Body of pancreas (tissue), 4 donors: ENCODE measurements at regions not wholly inside any gene's neighbourhood (a gene's known extent, or its start where the extent isn't known, plus 50 kb on each side); places are given as distances from the start of the nearest gene placed in this dataset.
"Not testable (repeated sequence)": the region's sequence is repeated elsewhere in the genome, so short reads cannot be mapped to it uniquely, and the experiment has no call there.

ENCODE experiments used
- ATAC-seq: fragments of 150-250 bp; one replicate; pipeline ENCODE4 v1.9.1; 2016
- DNase-seq, 4 donors: peaks; one replicate each; pipeline ENCODE4 v3.0.0-alpha.2; 2019
- H3K27ac ChIP-seq, 4 donors: fragments of 200-600 bp; sonication (generic); 1 replicate in 3 of 4; 2 replicates in 1 of 4; pipeline versions ENCODE4 v1.5.1 to v1.6.1; 2016 to 2019; ENCODE audit warnings: mild to moderate bottlenecking in 1 of 4, mixed read lengths in 1 of 4, moderate library complexity in 1 of 4
- H3K27me3 ChIP-seq, 2 donors: fragments of 200-600 bp; sonication (generic); one replicate each; pipeline ENCODE4 v1.6.0; 2016; ENCODE audit warnings: mild to moderate bottlenecking in 1 of 2
- H3K36me3 ChIP-seq, 2 donors: fragments of 200-600 bp; sonication (generic); replicated peaks in 1 of 2; 2 replicates each; pipeline ENCODE4 v1.5.1; 2016; ENCODE audit warnings: low read depth in 2 of 2; ENCODE audit not compliant: insufficient read depth in 1 of 2
- H3K4me1 ChIP-seq: fragments of 200-600 bp; sonication (generic); one replicate; pipeline ENCODE4 v1.6.0; 2016
- H3K4me3 ChIP-seq, 2 donors: fragments of 200-600 bp; sonication (generic); 1 replicate in 1 of 2; 2 replicates in 1 of 2; pipeline ENCODE4 v1.5.1; 2016 to 2019
- H3K9me3 ChIP-seq, 3 donors: fragments of 200-600 bp; sonication (generic); 1 replicate in 2 of 3; 2 replicates in 1 of 3; pipeline ENCODE4 v1.5.1; 2016
- CTCF ChIP-seq, 7 experiments: fragments of 450-650 bp in 4 of 7; fragments of 200-600 bp in 3 of 7; sonication (generic) in 3 of 7; IDR thresholded peaks; one replicate each; pipeline ENCODE4 v1.5.1; 2016 to 2019; ENCODE audit warnings: antibody characterized with exemption in 7 of 7
- POLR2A ChIP-seq, 3 donors: fragments of 450-650 bp; IDR thresholded peaks; one replicate each; pipeline ENCODE4 v1.6.1; 2016; ENCODE audit warnings: antibody characterized with exemption in 3 of 3, mild to moderate bottlenecking in 2 of 3
- WGBS, 2 donors: methylation state at CpG; one replicate each; pipeline ENCODE4 v1.1.5; 2017; 5-methylcytosine and 5-hydroxymethylcytosine counted together
- intact Hi-C: fragments of 100-400 bp; cut with DNase I; formaldehyde crosslinking; loops from one replicate; pipeline ENCODE4 v1.15.1; 2023

- no peaks in the 10 kb centered on the region for H3K27me3 ChIP-seq
- no peak for ATAC-seq
- intact Hi-C loops: no loop called here
- no peaks in the 10 kb centered on the region for H3K9me3 ChIP-seq
- TF ChIP-seq CTCF (IDR thresholded peaks at IDR 0.05) (no peak), POLR2A (IDR thresholded peaks at IDR 0.05) (no peak)
- no peaks in the 10 kb centered on the region for H3K36me3 ChIP-seq
- DNase-seq: no peak
- no peak overlapping the region for H3K4me3 ChIP-seq
- WGBS, 2 donors: 49 to 52% methylated on average over 2 of the region's 2 CpGs
- H3K27ac ChIP-seq: no peak overlapping the region
- H3K4me1 ChIP-seq: no peaks in the 10 kb centered on the region
Measured at GRCh38 chr9:90201766-90202165, 440.9 kb downstream of the DIRAS2 start.

- ATAC-seq (no peak), DNase-seq (no peak)
- H3K4me1 ChIP-seq: no peaks in the 10 kb centered on the region
- H3K9me3 ChIP-seq: no peaks in the 10 kb centered on the region
- peaks cover 0 to 4% of the 10 kb centered on the region in 2 donors for H3K27me3 ChIP-seq
- no peak overlapping the region for H3K4me3 ChIP-seq
- intact Hi-C loops: no loop called here
- no peak overlapping the region for H3K27ac ChIP-seq
- TF ChIP-seq CTCF (IDR thresholded peaks at IDR 0.05): no peak
- TF ChIP-seq POLR2A (IDR thresholded peaks at IDR 0.05): no peak
- WGBS, 2 donors: 72 to 77% methylated on average over 7 of the region's 7 CpGs
- H3K36me3 ChIP-seq: no peaks in the 10 kb centered on the region
Measured at GRCh38 chr9:90204128-90204831, 438.3 kb downstream of the DIRAS2 start.

- H3K9me3 ChIP-seq, intact Hi-C loops, H3K36me3 ChIP-seq, H3K27ac ChIP-seq, H3K4me3 ChIP-seq, ATAC-seq, H3K4me1 ChIP-seq, H3K27me3 ChIP-seq: not testable (repeated sequence)
- WGBS, 2 donors: 50 to 60% methylated on average over 3 to 9 of the region's 9 CpGs
- DNase-seq: peak in 1 of 4 donors; percentile 34
Measured at GRCh38 chr9:90213045-90213444, 429.6 kb downstream of the DIRAS2 start.

GRCh38 chr9:90219548-90220118 is 423.0 kb downstream of the DIRAS2 start:
- DNase-seq (peak; percentile 16 to 72 (median 49)), ATAC-seq (no peak)
- Histone ChIP-seq H3K9me3 (no peaks in the 10 kb centered on the region), H3K27ac (no peak overlapping the region), H3K4me3 (no peak overlapping the region), H3K27me3 (no peaks in the 10 kb centered on the region), H3K4me1 (peaks cover 5% of the 10 kb centered on the region), H3K36me3 (no peaks in the 10 kb centered on the region)
- intact Hi-C loops: no loop called here
- no peak for TF ChIP-seq POLR2A (IDR thresholded peaks at IDR 0.05)
- peak; percentile 43 to 80 (median 67) for TF ChIP-seq CTCF (IDR thresholded peaks at IDR 0.05)
- 10 to 16% methylated on average over 20 to 24 of the region's 27 CpGs for WGBS, 2 donors

- H3K9me3 ChIP-seq, intact Hi-C loops, H3K4me3 ChIP-seq, H3K27ac ChIP-seq, H3K36me3 ChIP-seq, ATAC-seq, DNase-seq, H3K4me1 ChIP-seq, H3K27me3 ChIP-seq: not testable (repeated sequence)
- WGBS, 2 donors: 76 to 84% methylated on average over 5 to 16 of the region's 18 CpGs
Measured at GRCh38 chr9:90221899-90222298, 420.7 kb downstream of the DIRAS2 start.
